Upper lobe of left lung (tissue), 6 donors: ENCODE measurements at regions not wholly inside any gene's neighbourhood (a gene's known extent, or its start where the extent isn't known, plus 50 kb on each side); places are given as distances from the start of the nearest gene placed in this dataset.
"Not testable (repeated sequence)": the region's sequence is repeated elsewhere in the genome, so short reads cannot be mapped to it uniquely, and the experiment has no call there.

Experiments used
- ATAC-seq, 2 donors: fragments of 200-7000 bp; cut with Tn5 transposase; one replicate each; pipeline ENCODE4 v1.9.1; 2022; ENCODE audit warnings: mild to moderate bottlenecking in 2 of 2, moderate library complexity in 2 of 2; ENCODE audit not compliant: low FRiP score in 2 of 2
- DNase-seq, 2 donors: peaks; one replicate each; pipeline ENCODE4 v3.0.0-alpha.2; 2019 to 2020
- H3K27ac ChIP-seq, 4 donors: fragments of 200-600 bp; sonication (generic); one replicate each; pipeline ENCODE4 v1.5.1; 2016 to 2019
- H3K27me3 ChIP-seq, 4 donors: fragments of 200-600 bp; sonication (generic); one replicate each; pipeline ENCODE4 v1.5.1; 2017 to 2019
- H3K36me3 ChIP-seq, 4 donors: fragments of 200-600 bp; sonication (generic); one replicate each; pipeline ENCODE4 v1.5.1; 2016 to 2019
- H3K4me1 ChIP-seq, 4 donors: fragments of 200-600 bp; sonication (generic); one replicate each; pipeline ENCODE4 v1.5.1; 2018 to 2019
- H3K4me3 ChIP-seq, 4 donors: fragments of 200-600 bp; sonication (generic); one replicate each; pipeline ENCODE4 v1.5.1; 2017 to 2019; ENCODE audit warnings: mild to moderate bottlenecking in 2 of 4, moderate library complexity in 1 of 4
- H3K9me3 ChIP-seq, 4 donors: fragments of 200-600 bp; sonication (generic); one replicate each; pipeline ENCODE4 v1.5.1; 2018 to 2019
- CTCF ChIP-seq, 6 experiments: fragments of 450-650 bp in 4 of 6; fragments of 200-600 bp in 2 of 6; sonication (generic) in 2 of 6; IDR thresholded peaks; one replicate each; pipeline ENCODE4 v1.5.1; 2016 to 2019; ENCODE audit warnings: antibody characterized with exemption in 6 of 6
- EP300 ChIP-seq, 4 donors: sonication (generic); formaldehyde crosslinking; IDR thresholded peaks; one replicate each; pipeline ENCODE4 v1.5.1; 2017; ENCODE audit warnings: antibody characterized with exemption in 4 of 4, control low read depth in 2 of 4
- POLR2A ChIP-seq, 4 donors: fragments of 450-650 bp; IDR thresholded peaks; one replicate each; pipeline ENCODE4 v1.5.1; 2016 to 2017; ENCODE audit warnings: antibody characterized with exemption in 4 of 4, mild to moderate bottlenecking in 2 of 4
- POLR2AphosphoS5 ChIP-seq, 2 donors: sonication (generic); formaldehyde crosslinking; IDR thresholded peaks; one replicate each; pipeline ENCODE4 v1.5.1; 2017; ENCODE audit warnings: antibody characterized with exemption in 2 of 2
- WGBS, 2 donors: methylation state at CpG; one replicate each; pipeline ENCODE4 v1.1.5; 2017 to 2018; 5-methylcytosine and 5-hydroxymethylcytosine counted together
- donor health status: DM: no; HTN: no; CAD: no; lungs with moderate emphysema.
- donor health status: DM: no; HTN: yes; CAD: no; lungs with severe emphysema.

DNA sequence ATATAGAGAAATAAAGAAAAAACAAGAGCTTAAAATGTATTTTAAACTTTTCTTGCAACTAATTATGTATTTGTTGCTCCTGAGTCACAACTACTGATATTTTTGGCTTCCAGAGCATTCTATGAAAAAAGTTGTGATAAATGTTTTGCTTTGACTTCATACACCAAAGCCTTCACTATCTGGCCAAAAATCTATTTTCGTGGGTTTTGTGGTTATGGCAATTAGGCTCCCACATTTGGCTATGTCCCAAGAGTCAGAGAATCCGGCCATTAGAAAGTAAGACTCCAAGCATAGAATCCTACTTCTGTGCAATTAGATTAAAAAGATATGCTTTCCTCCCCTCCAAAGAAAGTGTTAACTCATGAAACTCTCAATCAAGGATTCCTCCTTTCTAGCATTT is 1456.1 kb upstream of the ACVR2A start:
- TF ChIP-seq CTCF (IDR thresholded peaks at IDR 0.05) (no peak), POLR2AphosphoS5 (IDR thresholded peaks at IDR 0.05) (no peak), EP300 (IDR thresholded peaks at IDR 0.05) (no peak), POLR2A (IDR thresholded peaks at IDR 0.05) (no peak)
- Histone ChIP-seq H3K9me3 (no peaks in the 10 kb centered on the region), H3K27me3 (no peaks in the 10 kb centered on the region), H3K27ac (no peak overlapping the region), H3K4me1 (no peaks in the 10 kb centered on the region), H3K36me3 (no peaks in the 10 kb centered on the region), H3K4me3 (no peak overlapping the region)
- DNase-seq (no peak), ATAC-seq (no peak)
- WGBS, 2 donors, result 44 to 48% methylated on average over 2 of the region's 2 CpGs

DNA sequence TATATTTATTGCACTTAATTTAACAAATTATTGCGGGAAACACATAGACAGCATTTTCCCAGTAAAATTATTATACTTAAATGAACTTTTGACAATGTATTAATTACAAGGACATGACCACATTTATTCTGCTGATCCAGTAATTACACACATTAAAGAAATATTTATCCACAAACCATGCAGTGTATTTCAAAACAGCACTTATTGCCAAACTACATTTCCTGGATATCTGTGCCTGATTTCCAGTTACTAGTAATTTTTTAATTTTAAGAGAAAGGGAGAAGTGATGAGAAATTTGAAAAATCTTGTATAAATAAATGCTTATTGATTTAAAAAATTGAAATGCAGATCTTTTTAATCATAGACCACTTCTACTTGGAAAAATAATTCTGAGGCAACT is 1458.7 kb upstream of the ACVR2A start:
- DNase-seq (no peak), ATAC-seq (no peak)
- H3K9me3 ChIP-seq, result no peaks in the 10 kb centered on the region
- 77 to 83% methylated on average over 1 of the region's 1 CpG for WGBS, 2 donors
- H3K4me3 ChIP-seq, result no peak overlapping the region
- H3K27ac ChIP-seq, result no peak overlapping the region
- no peaks in the 10 kb centered on the region for H3K27me3 ChIP-seq
- no peaks in the 10 kb centered on the region for H3K4me1 ChIP-seq
- H3K36me3 ChIP-seq, result no peaks in the 10 kb centered on the region
- no peak for TF ChIP-seq CTCF (IDR thresholded peaks at IDR 0.05)
- no peak for TF ChIP-seq EP300 (IDR thresholded peaks at IDR 0.05)

- no peak for TF ChIP-seq EP300 (IDR thresholded peaks at IDR 0.05)
- TF ChIP-seq POLR2A (IDR thresholded peaks at IDR 0.05), result no peak
- TF ChIP-seq POLR2AphosphoS5 (IDR thresholded peaks at IDR 0.05), result no peak
- no peak for TF ChIP-seq CTCF (IDR thresholded peaks at IDR 0.05)
- no peak overlapping the region for H3K27ac ChIP-seq
- WGBS, 2 donors, result 86 to 87% methylated on average over 5 of the region's 5 CpGs
- H3K9me3 ChIP-seq, result no peaks in the 10 kb centered on the region
- H3K4me3 ChIP-seq, result no peak overlapping the region
- ATAC-seq (no peak), DNase-seq (no peak)
- no peaks in the 10 kb centered on the region for H3K36me3 ChIP-seq
- no peaks in the 10 kb centered on the region for H3K27me3 ChIP-seq
- H3K4me1 ChIP-seq, result no peaks in the 10 kb centered on the region
These were observed 1459.8 kb upstream of the ACVR2A start for GRCh38 chr2:146385031-146385430.

DNA sequence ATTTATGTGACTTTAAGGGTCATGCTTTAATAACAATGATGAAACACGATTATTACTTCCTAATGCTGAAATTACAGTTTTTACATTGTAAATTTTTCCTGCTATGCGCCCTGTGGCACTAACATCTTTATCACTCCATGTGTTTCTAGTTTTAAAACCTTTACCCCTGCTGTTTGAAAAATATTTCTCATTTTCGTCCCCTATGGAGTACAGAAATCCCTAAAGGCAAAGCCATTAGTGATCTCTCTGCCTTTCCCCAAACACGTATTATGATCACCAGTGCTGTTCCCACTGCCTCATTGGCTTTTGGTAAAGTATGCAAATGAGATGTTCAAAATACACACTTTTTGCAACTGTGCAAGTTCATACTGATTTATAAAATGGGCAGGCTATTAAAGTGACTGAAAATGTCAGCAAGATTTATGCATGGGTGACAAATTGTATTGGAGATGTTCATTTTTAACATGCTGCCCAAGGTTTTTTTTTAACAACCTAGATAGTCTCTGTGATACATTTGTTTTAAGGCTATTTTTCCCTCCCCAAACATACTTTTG is 1468.2 kb upstream of the ACVR2A start:
- TF ChIP-seq EP300 (IDR thresholded peaks at IDR 0.05), result no peak
- no peak for TF ChIP-seq POLR2AphosphoS5 (IDR thresholded peaks at IDR 0.05)
- TF ChIP-seq CTCF (IDR thresholded peaks at IDR 0.05), result no peak
- TF ChIP-seq POLR2A (IDR thresholded peaks at IDR 0.05), result no peak
- no peaks in the 10 kb centered on the region for H3K36me3 ChIP-seq
- H3K27ac ChIP-seq, result no peak overlapping the region
- ATAC-seq, result no peak
- no peaks in the 10 kb centered on the region for H3K9me3 ChIP-seq
- H3K27me3 ChIP-seq, result no peaks in the 10 kb centered on the region
- H3K4me3 ChIP-seq, result no peak overlapping the region
- no peak for DNase-seq
- WGBS, 2 donors, result 81 to 88% methylated on average over 4 of the region's 4 CpGs
- no peaks in the 10 kb centered on the region for H3K4me1 ChIP-seq

GRCh38 chr2:146374505-146374904 is 1470.3 kb upstream of the ACVR2A start:
- Histone ChIP-seq H3K4me1 (no peaks in the 10 kb centered on the region), H3K9me3 (no peaks in the 10 kb centered on the region), H3K4me3 (no peak overlapping the region), H3K27ac (no peak overlapping the region), H3K36me3 (no peaks in the 10 kb centered on the region), H3K27me3 (no peaks in the 10 kb centered on the region)
- ATAC-seq (no peak), DNase-seq (no peak)
- WGBS, 2 donors, result 80 to 88% methylated on average over 1 of the region's 1 CpG
- TF ChIP-seq POLR2AphosphoS5 (IDR thresholded peaks at IDR 0.05) (no peak), CTCF (IDR thresholded peaks at IDR 0.05) (no peak), EP300 (IDR thresholded peaks at IDR 0.05) (no peak), POLR2A (IDR thresholded peaks at IDR 0.05) (no peak)

DNA sequence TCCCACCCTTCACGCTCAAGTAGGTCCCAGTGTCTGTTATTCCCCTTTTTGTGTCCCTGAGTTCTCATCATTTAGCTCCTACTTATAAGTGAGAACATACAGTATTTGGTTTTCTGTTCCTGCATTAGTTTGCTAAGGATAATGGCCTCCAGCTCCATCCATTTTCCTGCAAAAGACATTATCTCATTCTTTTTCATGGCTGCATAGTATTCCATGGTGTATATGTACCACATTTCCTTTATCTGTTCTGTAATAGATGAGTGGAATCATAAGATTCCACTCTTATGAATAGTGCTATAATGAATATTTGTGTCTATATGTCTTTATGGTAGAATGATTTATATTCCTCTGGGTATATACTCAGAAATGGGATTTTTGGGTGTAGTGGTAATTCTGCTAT is 1473.5 kb upstream of the ACVR2A start:
- H3K4me1 ChIP-seq, H3K4me3 ChIP-seq, H3K9me3 ChIP-seq, ATAC-seq, H3K27me3 ChIP-seq, H3K27ac ChIP-seq, DNase-seq, H3K36me3 ChIP-seq: not testable (repeated sequence)
- 89 to 100% methylated on average over 1 of the region's 1 CpG for WGBS, 2 donors
